Ishikawa (cell line): ENCODE measurements at regions not wholly inside any gene's neighbourhood (a gene's known extent, or its start where the extent isn't known, plus 50 kb on each side); places are given as distances from the start of the nearest gene placed in this dataset.

Source experiments
- CEBPB ChIP-seq: IDR thresholded peaks from 2 replicates; pipeline ENCODE4 v1.6.1; 2012
- CREB1 ChIP-seq: IDR thresholded peaks from 2 replicates; pipeline ENCODE4 v1.6.1; 2012; ENCODE audit warnings: low read depth
- EGR1 ChIP-seq: IDR thresholded peaks from 2 replicates; pipeline ENCODE4 v1.6.1; 2012
- EP300 ChIP-seq: IDR thresholded peaks from 2 replicates; pipeline ENCODE4 v1.6.1; 2012; ENCODE audit warnings: borderline replicate concordance
- FOXM1 ChIP-seq: IDR thresholded peaks from 2 replicates; pipeline ENCODE4 v1.6.1; 2012; ENCODE audit warnings: low read depth, borderline replicate concordance
- MAX ChIP-seq: IDR thresholded peaks from 2 replicates; pipeline ENCODE4 v1.6.1; 2012
- NFIC ChIP-seq: IDR thresholded peaks from 2 replicates; pipeline ENCODE4 v1.6.1; 2012
- RAD21 ChIP-seq: IDR thresholded peaks from 2 replicates; pipeline ENCODE4 v1.6.1; 2012; ENCODE audit warnings: low read depth
- REST ChIP-seq: IDR thresholded peaks from 2 replicates; pipeline ENCODE4 v1.6.1; 2012; ENCODE audit warnings: low read depth, mild to moderate bottlenecking
- TAF1 ChIP-seq: IDR thresholded peaks from 2 replicates; pipeline ENCODE4 v1.6.1; 2012; ENCODE audit warnings: low read depth, mild to moderate bottlenecking
- TCF12 ChIP-seq: IDR thresholded peaks from 2 replicates; pipeline ENCODE4 v1.6.1; 2012; ENCODE audit warnings: low read depth
- TEAD4 ChIP-seq: IDR thresholded peaks from 2 replicates; pipeline ENCODE4 v1.6.1; 2012
- USF1 ChIP-seq: IDR thresholded peaks from 2 replicates; pipeline ENCODE4 v1.6.1; 2012
- YY1 ChIP-seq: IDR thresholded peaks from 2 replicates; pipeline ENCODE4 v1.6.1; 2012; ENCODE audit warnings: low read depth
- ZBTB7A ChIP-seq: IDR thresholded peaks from 2 replicates; pipeline ENCODE4 v1.6.1; 2012; ENCODE audit warnings: low read depth

GRCh38 chr3:95899911-95900310, 914.5 kb upstream of the EPHA6 start:
- TF ChIP-seq TCF12: no peak
- no peak for TF ChIP-seq ZBTB7A
- no peak for TF ChIP-seq EGR1
- no peak for TF ChIP-seq YY1
- no peak for TF ChIP-seq MAX
- no peak for TF ChIP-seq TEAD4
- TF ChIP-seq USF1: no peak
- no peak for TF ChIP-seq FOXM1
- TF ChIP-seq TAF1: no peak
- no peak for TF ChIP-seq NFIC
- TF ChIP-seq CEBPB: no peak
- TF ChIP-seq EP300: no peak

GRCh38 chr3:95901948-95902347, 912.4 kb upstream of the EPHA6 start:
- no peak for TF ChIP-seq TEAD4
- no peak for TF ChIP-seq TAF1
- TF ChIP-seq YY1: no peak
- no peak for TF ChIP-seq RAD21
- no peak for TF ChIP-seq NFIC
- no peak for TF ChIP-seq ZBTB7A
- TF ChIP-seq TCF12: no peak
- TF ChIP-seq CEBPB: no peak
- no peak for TF ChIP-seq CREB1
- TF ChIP-seq FOXM1: no peak
- TF ChIP-seq USF1: no peak
- TF ChIP-seq EGR1: no peak
- TF ChIP-seq REST: no peak
- TF ChIP-seq MAX: no peak
- TF ChIP-seq EP300: no peak

- TF ChIP-seq REST (no peak), EGR1 (no peak), TCF12 (no peak)
Measured at GRCh38 chr3:95905182-95905581, 909.2 kb upstream of the EPHA6 start.

- TF ChIP-seq YY1: no peak
Measured at GRCh38 chr3:95911767-95912166, 902.6 kb upstream of the EPHA6 start.

GRCh38 chr3:95923496-95924210, 890.7 kb upstream of the EPHA6 start:
- TF ChIP-seq TAF1 (no peak), CREB1 (no peak), NFIC (no peak), FOXM1 (no peak), TCF12 (no peak)

- TF ChIP-seq YY1 (no peak), CREB1 (no peak), NFIC (no peak), RAD21 (no peak), REST (no peak), TAF1 (no peak), EGR1 (no peak), USF1 (no peak), FOXM1 (no peak), TEAD4 (no peak), TCF12 (no peak), MAX (no peak), ZBTB7A (no peak), EP300 (no peak), CEBPB (no peak)
Measured at GRCh38 chr3:95926904-95927501, 887.4 kb upstream of the EPHA6 start.
